Epithelial cell of prostate (primary cell): ENCODE measurements at regions not wholly inside any gene's neighbourhood (a gene's known extent, or its start where the extent isn't known, plus 50 kb on each side); places are given as distances from the start of the nearest gene placed in this dataset.
A peak's percentile ranks its signal among the peaks of the same experiment; 100 is the strongest.
"Not testable (repeated sequence)": the region's sequence is repeated elsewhere in the genome, so short reads cannot be mapped to it uniquely, and the experiment has no call there.

Experiments used
- DNase-seq: peaks from one replicate; pipeline ENCODE4 v3.0.0-alpha.2; 2011; ENCODE audit warnings: low read depth, low spot score
- H3K27ac ChIP-seq: fragments of 450-650 bp; 2 replicates; pipeline ENCODE4 v1.5.1; 2017; ENCODE audit warnings: mild to moderate bottlenecking

DNA sequence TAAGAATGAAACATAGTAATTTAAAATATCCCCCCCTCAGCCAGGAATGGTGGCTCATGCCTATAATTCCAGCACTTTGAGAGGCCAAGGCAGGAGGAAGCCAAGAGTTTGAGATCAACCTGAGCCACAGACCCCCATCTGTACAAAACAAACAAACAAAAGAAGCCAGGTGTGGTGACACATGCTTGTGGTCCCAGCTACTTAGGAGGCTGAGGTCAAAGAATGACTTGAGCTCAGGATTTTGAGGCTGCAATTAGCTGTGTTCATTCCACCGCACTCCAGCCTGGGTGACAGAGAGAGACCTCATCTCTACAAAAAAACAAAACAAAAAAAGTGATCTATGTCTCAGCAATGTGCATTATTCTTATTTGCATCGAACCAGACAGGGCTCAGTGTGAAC is 800.8 kb downstream of the MCTP2 start:
- H3K27ac ChIP-seq, result no peak overlapping the region
- no peak for DNase-seq

DNA sequence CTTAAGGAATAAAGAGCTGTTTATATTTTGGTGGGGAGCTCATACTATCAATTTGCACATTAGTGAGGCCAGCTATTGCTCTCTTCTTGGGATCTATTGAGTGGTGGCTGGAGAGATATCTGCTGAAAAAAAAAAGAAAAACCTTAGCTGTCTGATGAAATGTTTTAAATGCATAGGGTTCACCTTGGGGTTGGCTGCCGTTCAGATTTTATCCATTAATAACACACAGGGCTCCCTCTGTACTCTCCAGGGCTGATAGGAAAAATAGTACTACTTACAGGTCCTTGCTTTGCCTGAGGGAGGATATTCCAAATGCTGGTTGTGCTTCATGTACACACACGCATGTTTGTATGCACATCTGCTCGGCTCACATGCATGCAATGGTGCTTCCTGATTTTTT is 803.7 kb downstream of the MCTP2 start:
- no peak for DNase-seq
- no peak overlapping the region for H3K27ac ChIP-seq

DNA sequence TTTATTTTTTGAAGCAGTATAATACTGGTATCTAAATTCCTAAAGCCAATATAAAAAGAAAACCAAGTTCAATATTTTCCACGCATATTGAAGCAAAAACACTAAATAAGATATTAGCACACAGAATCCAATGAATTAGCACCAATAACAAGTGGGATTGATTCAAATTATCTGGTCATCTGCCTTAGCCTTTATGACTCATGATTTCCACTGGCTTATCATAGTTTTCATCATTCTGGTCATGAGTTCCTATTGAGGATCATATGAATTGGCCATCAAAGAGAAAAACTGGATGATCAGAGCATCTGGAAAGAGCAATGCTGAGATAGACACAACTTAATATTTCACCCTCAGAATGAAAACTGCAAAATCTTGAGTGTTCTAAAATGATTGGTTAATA is 809.9 kb downstream of the MCTP2 start:
- no peak for DNase-seq
- no peak overlapping the region for H3K27ac ChIP-seq

DNA sequence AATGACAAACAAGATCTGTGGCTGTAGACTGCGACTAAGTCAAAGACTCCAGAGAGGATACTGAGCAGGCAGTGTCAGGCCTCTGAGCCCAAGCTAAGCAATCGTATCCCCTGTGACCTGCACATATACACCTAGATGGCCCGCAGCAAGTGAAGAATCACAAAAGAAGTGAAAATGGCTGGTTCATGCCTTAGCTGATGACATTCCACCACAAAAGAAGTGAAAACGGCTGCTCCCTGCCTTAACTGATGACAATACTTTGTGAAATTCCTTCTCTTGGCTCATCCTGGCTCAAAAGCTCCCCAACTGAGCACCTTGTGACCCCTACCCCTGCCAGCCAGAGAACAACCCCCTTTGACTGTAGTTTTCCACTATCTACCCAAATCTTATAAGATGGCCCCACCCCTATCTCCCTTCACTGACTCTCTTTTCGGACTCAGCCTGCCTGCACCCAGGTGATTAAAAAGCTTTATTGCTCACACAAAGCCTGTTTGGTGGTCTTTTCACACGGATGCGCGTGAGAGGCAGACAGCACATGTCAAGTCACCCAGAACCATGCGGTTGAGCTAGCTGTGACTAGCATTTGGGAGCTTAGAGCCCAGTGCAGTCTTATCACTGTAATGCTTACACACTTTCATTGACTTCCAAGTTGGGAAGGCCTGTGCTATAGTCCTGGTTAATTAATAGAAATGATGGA is 812.0 kb downstream of the MCTP2 start:
- DNase-seq, H3K27ac ChIP-seq: not testable (repeated sequence)

DNA sequence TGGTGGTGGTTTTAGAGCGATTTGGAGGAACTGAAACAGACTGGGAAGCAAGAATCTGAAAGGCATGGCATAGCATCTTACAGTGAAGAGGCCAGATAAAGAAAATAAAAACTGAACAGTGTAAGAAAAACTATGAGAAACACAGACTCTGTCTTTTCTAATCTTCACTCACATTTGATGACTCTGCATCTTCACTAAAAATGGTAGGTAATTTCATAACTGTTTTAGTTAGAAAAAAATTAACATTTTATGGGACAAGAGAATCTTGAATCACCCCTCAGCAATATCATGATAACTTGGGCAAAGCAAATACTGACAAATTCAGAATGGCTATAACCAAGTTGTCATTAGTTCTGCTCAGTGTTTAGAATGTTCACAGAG is 812.6 kb downstream of the MCTP2 start:
- no peak overlapping the region for H3K27ac ChIP-seq
- DNase-seq, result no peak

DNA sequence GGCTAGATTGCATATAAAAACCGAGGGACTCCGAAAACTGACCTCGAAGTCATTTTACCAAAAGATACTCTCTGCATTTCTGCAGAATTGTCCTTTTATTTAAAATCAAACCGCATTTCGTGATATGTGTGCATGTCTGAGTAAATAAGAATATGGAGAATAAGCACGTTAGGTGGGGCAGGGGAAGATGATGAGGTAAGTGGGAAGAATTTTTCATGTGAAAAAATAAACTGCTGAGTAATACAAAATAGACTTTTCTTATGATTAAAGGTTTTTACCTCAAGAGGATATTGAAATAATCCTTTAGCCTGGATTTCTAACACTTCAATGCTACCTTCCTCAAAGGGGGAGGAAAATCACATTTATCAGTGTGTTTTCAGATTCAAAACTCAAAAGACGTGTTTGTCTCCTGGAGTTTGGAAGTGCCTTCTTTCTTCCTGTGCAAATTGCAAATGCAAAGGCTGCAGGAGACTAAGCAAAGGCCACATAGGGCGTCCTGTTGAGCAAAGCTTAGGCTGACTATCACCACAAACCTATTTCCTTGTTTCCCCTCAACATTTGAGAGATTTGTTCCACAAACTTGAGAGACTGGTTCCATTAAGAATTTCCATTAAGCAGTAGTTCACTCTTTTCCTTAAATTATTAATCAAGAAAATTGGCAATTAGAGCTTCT is 813.5 kb downstream of the MCTP2 start:
- no peak for DNase-seq
- no peak overlapping the region for H3K27ac ChIP-seq

DNA sequence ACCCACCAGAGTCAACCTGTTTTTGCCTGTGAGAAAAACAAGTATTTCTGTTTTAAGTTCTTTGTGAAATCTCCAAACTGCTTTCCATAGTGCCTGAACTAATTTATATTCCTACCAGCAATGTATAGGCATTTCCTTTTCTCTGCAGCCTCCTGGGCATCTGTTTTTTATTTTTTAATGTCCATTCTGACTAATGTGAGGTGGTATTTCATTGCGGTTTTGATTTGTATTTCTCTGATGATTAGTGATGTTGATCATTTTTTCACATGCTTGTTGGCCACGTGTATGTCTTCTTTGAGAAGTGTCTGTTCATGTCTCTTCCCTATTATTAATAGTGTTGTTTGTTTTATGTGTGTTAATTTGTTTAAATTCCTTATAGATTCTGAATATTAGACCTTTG is 820.5 kb downstream of the MCTP2 start:
- no peak for DNase-seq
- no peak overlapping the region for H3K27ac ChIP-seq

DNA sequence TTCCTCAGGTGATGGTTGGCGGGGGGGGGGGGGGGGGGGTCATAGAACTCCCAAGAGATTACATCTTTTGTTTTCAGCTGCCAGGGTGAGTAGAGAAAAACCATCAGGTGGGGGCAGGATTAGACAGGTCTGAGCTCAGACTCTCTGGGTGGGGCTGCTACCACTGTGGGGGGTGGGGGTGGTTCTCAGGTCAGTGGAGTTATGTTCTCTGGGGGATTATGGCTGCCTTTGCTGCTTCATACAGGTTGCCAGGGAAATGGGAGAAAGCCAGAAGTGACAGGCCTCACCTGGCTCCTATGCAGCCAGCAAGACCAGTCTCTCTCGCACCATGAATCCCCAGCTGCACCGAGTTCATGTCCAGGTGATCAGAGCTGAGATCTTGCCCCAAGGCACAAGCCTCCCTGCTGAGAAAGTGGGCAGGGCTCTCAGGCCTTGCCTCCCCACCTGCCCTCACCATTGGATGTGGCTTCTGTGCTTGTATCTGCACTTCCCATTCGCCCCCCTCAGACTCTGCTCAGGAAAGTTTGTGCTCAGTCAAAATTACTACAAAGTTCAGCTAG is 828.1 kb downstream of the MCTP2 start:
- DNase-seq, result no peak
- no peak overlapping the region for H3K27ac ChIP-seq

DNA sequence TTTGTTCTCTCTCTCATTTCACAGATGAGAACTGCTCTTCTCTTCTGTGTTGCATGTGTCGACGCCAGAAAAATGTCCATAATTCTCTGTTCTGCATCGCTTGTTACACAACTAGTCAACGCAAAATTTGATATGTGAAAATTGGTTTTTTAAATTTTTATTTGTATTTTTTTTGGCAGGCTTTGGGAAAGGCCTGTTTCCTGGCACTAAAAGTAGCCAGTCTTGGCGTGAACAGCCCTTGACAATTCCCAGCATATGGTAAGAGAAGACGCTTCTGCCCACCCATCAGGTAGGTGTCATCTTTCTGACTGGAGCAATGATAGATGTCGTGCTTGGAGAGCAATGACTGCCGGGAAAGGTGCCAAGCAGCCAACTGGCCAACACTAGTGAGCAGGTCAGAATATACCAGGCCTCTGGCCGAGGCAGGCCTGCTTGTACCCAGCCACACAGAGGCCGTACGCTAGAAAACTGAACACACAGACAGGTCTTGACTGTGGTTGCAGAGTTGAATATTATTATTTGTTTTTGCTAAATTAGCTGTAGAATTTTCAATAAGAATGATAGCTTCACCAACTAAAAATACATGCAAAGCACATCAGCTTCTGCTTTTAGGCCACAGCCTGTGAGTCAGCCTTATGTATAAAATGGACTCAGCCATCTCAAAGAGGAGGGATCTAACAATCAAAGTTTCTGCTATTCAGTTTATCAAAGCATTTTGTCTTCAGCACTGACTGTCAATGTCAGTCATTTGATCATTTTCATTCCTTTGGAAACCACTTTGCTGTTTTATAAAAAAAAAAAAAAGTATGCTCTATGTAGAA is 837.5 kb downstream of the MCTP2 start:
- H3K27ac ChIP-seq, result no peak overlapping the region
- DNase-seq, result no peak

DNA sequence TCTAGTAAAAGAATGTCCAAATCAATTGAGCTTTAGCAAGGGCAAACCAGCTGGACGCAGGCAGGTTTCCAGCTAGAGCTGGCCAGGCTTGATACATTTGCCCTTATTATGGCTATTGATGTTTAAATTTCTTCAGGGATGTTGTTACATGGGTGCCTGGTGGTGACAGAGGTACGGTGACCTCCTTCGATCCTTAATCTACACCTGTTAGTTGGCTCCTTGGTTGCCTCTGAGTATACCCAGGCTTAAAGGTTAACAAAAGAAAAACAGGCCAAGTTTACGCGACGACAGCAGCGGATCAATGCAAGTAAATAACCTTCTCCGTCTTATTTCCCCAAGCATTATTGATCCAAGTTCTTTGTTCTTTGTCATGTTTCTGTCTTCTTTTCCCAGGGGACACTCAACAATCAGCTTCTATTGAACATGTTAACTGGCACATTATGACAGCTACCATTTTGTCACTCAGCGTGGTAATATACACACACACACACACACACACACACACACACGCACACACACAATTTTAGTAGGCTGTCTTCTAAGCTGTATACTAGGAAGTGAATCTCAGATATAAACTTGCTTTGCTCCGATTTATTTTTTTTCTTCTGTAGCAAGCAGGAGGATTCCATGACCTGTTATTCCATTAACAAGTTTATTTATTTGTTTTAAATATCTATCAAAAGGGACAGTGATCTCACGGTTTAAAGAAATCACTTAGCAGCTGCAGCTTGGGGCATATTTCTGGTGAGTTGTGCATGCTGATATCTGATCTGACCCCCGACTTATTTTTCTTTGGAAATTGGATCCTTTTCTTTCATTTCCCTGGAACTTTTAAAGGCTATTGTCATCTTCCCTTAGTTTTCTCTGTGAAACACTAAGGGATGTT is 844.7 kb downstream of the MCTP2 start:
- H3K27ac ChIP-seq, result no peak overlapping the region

DNA sequence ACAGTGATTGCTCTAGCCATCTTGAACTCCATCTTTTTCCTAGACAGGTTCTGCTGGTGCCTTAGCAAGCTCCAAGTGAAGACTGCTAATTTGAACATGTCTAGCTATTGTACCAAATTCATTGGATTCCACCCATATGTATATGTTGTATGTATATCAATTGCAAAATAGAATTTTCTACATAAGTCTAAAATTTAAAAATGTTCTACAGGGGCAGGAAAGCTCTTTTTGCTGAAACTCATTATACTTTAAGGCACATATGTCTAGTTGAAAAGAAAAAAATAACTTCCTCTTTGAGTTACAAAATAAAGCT is 845.3 kb downstream of the MCTP2 start:
- H3K27ac ChIP-seq, result no peak overlapping the region
- DNase-seq, result no peak

More for the DNA sequence above, 844.7 kb downstream of the MCTP2 start:
- DNase-seq, result no peak

DNA sequence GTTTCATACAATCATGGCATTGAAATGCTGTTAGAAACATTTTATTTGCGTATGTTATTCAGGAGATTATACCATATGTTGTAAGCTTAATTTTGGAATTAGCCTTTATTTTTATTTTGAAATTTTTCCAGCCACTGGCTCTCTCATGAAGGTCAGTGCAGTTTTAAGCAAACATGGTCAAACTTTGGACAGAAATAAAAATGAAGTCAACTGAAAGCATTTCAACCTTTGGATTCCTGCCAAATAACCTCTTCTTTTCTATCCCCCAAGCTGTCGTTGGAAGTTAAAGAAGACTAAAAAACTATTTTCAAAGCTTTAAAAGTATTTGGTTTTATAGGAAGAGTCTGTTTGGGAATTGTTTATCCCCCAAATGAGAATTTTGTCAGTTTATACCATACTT is 846.6 kb downstream of the MCTP2 start:
- no peak for DNase-seq
- H3K27ac ChIP-seq, result no peak overlapping the region

DNA sequence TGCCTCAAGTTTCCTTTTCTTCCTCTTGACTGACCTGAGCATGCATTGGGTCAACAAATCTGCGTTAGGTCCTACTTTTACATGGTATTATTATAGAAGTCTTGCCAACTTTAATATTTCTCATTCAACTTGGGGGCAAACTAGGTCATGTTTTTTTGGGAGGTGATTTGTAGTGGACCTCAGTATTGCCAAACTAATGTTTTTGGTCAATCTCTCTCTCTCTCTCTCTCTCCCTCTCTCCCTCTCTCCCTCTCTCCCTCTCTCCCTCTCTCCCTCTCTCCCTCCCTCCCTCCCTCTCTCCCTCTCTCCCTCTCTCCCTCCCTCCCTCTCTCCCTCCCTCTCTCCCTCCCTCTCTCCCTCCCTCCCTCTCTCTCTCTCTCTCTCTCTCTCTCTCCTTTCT is 848.9 kb downstream of the MCTP2 start:
- H3K27ac ChIP-seq, DNase-seq: not testable (repeated sequence)

DNA sequence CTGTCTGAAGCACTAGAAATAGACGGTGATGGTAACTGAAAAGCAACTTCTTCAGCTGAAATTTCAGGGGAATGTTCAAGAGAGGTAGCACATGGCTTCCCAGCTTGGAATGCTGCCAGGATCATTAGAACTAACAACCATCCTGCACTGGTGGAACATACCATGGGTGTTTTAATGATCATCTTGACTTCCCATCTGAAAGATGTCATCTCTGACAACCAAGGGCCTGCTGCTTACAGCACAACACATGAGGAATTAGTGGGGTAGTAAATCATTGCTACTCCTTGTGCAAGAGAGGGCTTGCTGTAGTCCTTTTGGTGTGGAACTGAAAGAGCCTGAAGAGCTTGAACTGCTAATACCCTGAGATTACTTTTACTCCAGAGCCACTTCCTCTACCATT is 853.7 kb downstream of the MCTP2 start:
- no peak for DNase-seq
- H3K27ac ChIP-seq, result no peak overlapping the region

DNA sequence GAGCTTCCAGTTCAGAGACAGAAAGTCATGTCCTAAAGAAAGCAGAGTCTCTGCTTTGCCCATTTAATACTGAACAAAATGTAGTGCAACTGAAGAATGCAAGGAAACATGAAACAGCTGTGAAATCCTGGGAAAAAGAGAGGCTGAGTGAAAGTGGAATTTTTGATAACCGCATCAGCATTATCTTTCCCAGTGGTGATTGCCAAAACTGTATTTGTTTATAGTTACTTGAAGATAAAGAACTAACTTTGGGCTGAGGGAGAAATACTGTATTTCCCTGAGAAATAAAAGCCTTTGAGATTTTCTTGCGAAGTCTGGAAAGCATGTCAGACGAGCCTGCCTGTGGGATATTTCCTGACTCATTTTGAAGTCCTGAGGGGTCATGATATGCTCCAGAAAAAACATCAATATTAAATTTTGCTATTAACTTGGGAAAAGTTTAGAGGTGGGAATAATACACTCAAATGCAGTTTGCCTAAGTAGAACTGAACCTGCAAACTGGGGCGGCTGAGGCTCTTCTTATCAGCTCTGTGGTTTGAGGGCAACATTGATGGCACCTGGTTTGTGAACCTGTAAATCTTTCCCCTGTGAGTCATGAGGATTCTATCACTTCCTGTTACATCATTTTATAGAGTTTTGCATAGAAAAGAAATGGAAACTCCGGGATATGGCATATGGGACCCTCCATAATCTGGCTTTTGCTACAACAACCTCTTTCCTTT is 855.3 kb downstream of the MCTP2 start:
- H3K27ac ChIP-seq, result peak overlapping the region; percentile 40
- no peak for DNase-seq

DNA sequence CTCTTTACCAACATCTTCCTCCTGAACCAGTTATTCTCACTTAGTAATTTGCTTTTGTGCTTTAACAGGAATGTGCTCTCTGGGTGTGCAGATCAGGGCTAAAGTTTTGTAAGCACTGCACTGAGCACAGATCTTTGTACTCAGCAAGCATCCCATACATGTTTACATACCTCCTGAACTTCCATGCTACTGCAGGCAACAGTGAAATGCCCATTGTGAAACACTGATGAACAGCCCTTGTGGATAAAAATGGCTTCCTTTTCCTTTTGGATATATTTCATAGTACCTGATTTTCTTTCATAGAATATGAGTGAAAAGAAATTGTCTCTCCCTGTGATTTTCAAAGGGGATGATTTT is 855.9 kb downstream of the MCTP2 start:
- peak overlapping the region; percentile 40 for H3K27ac ChIP-seq
- DNase-seq, result no peak

DNA sequence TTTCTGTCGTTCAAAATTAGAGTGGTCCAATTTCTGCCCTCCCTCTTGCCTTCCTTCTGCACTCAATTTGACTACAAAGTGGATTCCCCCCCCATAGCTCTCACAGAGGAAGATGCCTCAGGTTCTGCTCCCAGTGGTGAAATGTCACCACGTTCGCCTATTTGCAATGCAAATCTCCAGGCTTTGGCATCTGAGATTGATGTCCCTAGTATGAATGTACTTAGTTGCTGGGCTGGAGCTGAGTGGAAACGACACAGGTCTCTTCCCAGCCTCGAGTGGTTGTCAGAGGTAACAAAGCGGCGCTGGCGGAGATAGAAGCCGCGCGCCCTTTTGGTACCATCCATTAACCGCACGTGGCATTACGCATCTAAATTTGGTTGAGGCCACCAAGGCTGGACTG is 860.1 kb downstream of the MCTP2 start:
- no peak overlapping the region for H3K27ac ChIP-seq
- no peak for DNase-seq

DNA sequence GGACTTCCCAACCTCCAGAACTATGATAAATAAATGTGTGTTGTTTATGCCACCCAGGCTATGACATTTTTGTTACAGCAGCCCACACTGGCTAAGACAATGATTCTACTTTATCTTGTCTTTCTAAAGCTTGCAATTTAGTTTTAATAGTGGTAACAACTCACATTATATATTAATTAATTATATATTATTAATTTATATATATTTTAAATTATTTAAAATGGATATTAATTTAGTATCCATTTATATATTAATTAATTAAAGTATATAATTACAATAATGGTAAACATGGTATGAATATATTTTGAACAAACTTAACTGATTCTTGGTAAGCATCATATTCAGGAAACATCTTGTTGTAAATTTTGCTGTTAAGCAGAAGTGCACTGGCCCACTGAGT is 863.9 kb downstream of the MCTP2 start:
- H3K27ac ChIP-seq, result no peak overlapping the region
- DNase-seq, result no peak

DNA sequence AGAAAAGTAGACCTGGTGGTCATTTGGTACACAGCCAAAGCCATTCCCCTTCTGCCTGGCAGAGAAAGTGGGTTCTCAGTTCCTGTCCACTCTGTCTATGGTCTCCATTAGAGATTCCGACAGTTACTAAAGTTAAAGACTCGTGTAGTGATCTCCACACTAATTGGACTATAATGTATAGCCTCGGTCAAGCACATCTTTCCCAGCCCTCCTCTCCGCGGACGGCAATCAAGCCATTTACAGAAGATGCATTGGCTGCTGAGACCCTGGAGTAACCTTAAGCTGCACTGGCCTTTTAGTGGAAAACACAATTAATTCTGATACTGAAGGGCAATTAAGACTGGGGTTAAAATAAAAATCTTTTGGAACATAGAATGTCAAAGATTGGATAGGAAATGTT is 865.3 kb downstream of the MCTP2 start:
- DNase-seq, result no peak
- no peak overlapping the region for H3K27ac ChIP-seq

DNA sequence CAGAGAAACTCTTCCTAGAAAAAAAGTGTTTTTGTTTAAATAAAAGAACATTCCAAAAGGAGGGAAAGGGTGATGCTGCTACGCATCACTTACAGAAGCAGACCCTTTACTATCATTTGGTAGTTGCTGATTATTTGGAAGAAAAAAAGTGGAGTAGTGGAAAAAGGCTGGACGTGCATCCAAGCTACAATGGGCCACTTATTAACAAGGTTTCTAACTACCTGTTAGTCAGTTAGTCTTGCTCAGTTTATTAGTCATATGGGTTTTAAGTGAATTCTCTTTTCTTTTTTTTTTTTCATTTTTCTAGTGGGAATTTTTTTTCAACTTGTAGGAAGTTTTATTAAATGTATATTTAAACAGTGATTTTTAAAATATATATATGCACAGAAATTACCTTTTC is 866.0 kb downstream of the MCTP2 start:
- no peak for DNase-seq
- no peak overlapping the region for H3K27ac ChIP-seq
